ENCODE measurements at regions not wholly inside any gene's neighbourhood (a gene's known extent, or its start where the extent isn't known, plus 50 kb on each side); places are given as distances from the start of the nearest gene placed in this dataset.
"Not testable (repeated sequence)": the region's sequence is repeated elsewhere in the genome, so short reads cannot be mapped to it uniquely, and the experiment has no call there.

GRCh38 chr10:123375097-123375496 lies 220.9 kb downstream of the BUB3 start:
- in situ Hi-C loops (cut with MboI; ENCODE audit: low sequenced_read_pairs), result no loop called here

GRCh38 chr10:123375738-123376137 lies 221.5 kb downstream of the BUB3 start:
- in situ Hi-C loops (cut with MboI; ENCODE audit: low sequenced_read_pairs), result no loop called here

- in situ Hi-C loops (cut with MboI; ENCODE audit: low sequenced_read_pairs), result no loop called here
These were observed 223.7 kb downstream of the BUB3 start for GRCh38 chr10:123377883-123378282.

GRCh38 chr10:123378302-123378701 lies 224.1 kb downstream of the BUB3 start:
- in situ Hi-C loops (cut with MboI; ENCODE audit: low sequenced_read_pairs), result no loop called here

- in situ Hi-C loops (cut with MboI; ENCODE audit: low sequenced_read_pairs), result no loop called here
These were observed 225.0 kb downstream of the BUB3 start for GRCh38 chr10:123379156-123379555.

- in situ Hi-C loops (cut with MboI; ENCODE audit: low sequenced_read_pairs), result no loop called here
These were observed 226.4 kb downstream of the BUB3 start for GRCh38 chr10:123380491-123381085.

GRCh38 chr10:123381224-123381623 lies 227.0 kb downstream of the BUB3 start:
- in situ Hi-C loops (cut with MboI; ENCODE audit: low sequenced_read_pairs), result no loop called here

GRCh38 chr10:123382491-123382890 lies 228.3 kb downstream of the BUB3 start:
- in situ Hi-C loops (cut with MboI; ENCODE audit: low sequenced_read_pairs), result no loop called here

GRCh38 chr10:123385508-123386080 lies 231.4 kb downstream of the BUB3 start:
- in situ Hi-C loops (cut with MboI; ENCODE audit: low sequenced_read_pairs), result no loop called here

GRCh38 chr10:123389520-123389919 lies 235.3 kb downstream of the BUB3 start:
- in situ Hi-C loops (cut with MboI; ENCODE audit: low sequenced_read_pairs), result no loop called here

- in situ Hi-C loops (cut with MboI; ENCODE audit: low sequenced_read_pairs), result no loop called here
These were observed 236.1 kb downstream of the BUB3 start for GRCh38 chr10:123390332-123390731.

GRCh38 chr10:123390874-123391273 lies 236.7 kb downstream of the BUB3 start:
- in situ Hi-C loops (cut with MboI; ENCODE audit: low sequenced_read_pairs), result no loop called here

- in situ Hi-C loops (cut with MboI; ENCODE audit: low sequenced_read_pairs), result no loop called here
These were observed 237.2 kb downstream of the BUB3 start for GRCh38 chr10:123391275-123392028.

GRCh38 chr10:123392182-123392963 lies 238.2 kb downstream of the BUB3 start:
- in situ Hi-C loops (cut with MboI; ENCODE audit: low sequenced_read_pairs), result no loop called here

GRCh38 chr10:123393170-123393569 lies 239.0 kb downstream of the BUB3 start:
- in situ Hi-C loops (cut with MboI; ENCODE audit: low sequenced_read_pairs), result no loop called here

GRCh38 chr10:123394382-123394781 lies 240.2 kb downstream of the BUB3 start:
- in situ Hi-C loops (cut with MboI; ENCODE audit: low sequenced_read_pairs), result no loop called here

- in situ Hi-C loops (cut with MboI; ENCODE audit: low sequenced_read_pairs), result not testable (repeated sequence)
These were observed 241.0 kb downstream of the BUB3 start for GRCh38 chr10:123395234-123395633.

- in situ Hi-C loops (cut with MboI; ENCODE audit: low sequenced_read_pairs), result no loop called here
These were observed 241.7 kb downstream of the BUB3 start for GRCh38 chr10:123395906-123396305.

GRCh38 chr10:123398180-123398591 lies 244.0 kb downstream of the BUB3 start:
- in situ Hi-C loops (cut with MboI; ENCODE audit: low sequenced_read_pairs), result no loop called here

GRCh38 chr10:123398756-123399155 lies 244.6 kb downstream of the BUB3 start:
- in situ Hi-C loops (cut with MboI; ENCODE audit: low sequenced_read_pairs), result no loop called here

GRCh38 chr10:123399276-123399839 lies 245.2 kb downstream of the BUB3 start:
- in situ Hi-C loops (cut with MboI; ENCODE audit: low sequenced_read_pairs), result no loop called here
